ENCODE measurements at regions not wholly inside any gene's neighbourhood (a gene's known extent, or its start where the extent isn't known, plus 50 kb on each side); places are given as distances from the start of the nearest gene placed in this dataset.

DNA sequence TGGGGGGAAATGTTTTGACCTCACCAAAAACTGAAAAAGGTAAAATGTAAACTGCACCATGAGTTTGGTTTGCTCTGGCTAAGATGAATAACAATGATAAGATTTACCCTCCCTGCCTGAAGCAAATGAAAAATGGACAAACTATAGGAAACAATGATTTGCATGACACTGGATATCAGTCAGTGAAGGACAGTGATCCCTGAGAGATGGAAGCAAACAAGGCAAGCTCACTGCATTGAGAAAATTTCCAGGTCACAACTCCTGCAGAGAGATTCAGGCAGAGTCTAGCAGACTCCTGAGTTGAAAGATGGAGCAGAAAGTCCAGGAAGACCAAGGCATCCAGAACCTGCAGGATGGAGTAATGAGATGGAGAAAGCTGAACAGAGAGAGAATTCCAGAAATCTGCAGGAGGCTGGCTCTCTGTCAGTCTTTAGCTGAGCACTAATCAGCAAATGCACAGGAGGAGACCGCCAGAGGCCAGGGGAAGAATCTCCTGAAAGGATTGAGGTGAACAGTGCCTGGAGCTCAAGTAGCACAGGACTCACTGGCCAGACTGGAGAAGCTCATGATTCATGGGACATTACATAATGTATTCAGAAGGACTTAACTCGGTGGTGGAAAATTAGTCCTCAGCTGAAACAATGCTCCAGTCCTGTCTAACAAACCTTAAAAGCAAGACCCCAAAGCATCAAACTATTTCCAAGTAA lies 51.2 kb upstream of the PALS2 start:
- no peak overlapping the region for H3K4me3 ChIP-seq (ENCODE audit: control insufficient read depth in 2 of 3, extremely low read depth in 1 of 3, insufficient read depth in 2 of 3, low read depth in 1 of 3, low read length in 3 of 3)
- no peaks in the 10 kb centered on the region for H3K4me1 ChIP-seq (ENCODE audit: control insufficient read depth, extremely low read depth, insufficient read depth, low read length)
- no peaks in the 10 kb centered on the region for H3K27me3 ChIP-seq (ENCODE audit: control insufficient read depth, extremely low read depth, insufficient read depth, low read length)
- no peaks in the 10 kb centered on the region for H3K79me2 ChIP-seq (ENCODE audit: control insufficient read depth, insufficient read depth, low read length)
- H3K9ac ChIP-seq (ENCODE audit: control insufficient read depth, extremely low read depth, insufficient read depth, low read length) = no peak overlapping the region
- H2AFZ ChIP-seq (ENCODE audit: control insufficient read depth, low read length) = no peak overlapping the region
- no peak for FAIRE-seq
- no peak overlapping the region for H3K27ac ChIP-seq (ENCODE audit: control insufficient read depth, insufficient read depth, low read length)
- no peak for TF ChIP-seq EZH2 (IDR thresholded peaks at IDR 0.05; ENCODE audit: low read length)
- H3K9me3 ChIP-seq (ENCODE audit: control insufficient read depth, low read depth, low read length) = no peaks in the 10 kb centered on the region
- DNase-seq (ENCODE audit: low read depth, low spot score) = no peak
- H3K4me2 ChIP-seq (ENCODE audit: control insufficient read depth, extremely low read depth, insufficient read depth, low read depth, low read length) = no peak overlapping the region
- no peaks in the 10 kb centered on the region for H3K9me1 ChIP-seq (ENCODE audit: control insufficient read depth, extremely low read depth, insufficient read depth, low read length)
- no peaks in the 10 kb centered on the region for H3K36me3 ChIP-seq (ENCODE audit: control insufficient read depth in 2 of 2, extremely low read depth in 1 of 2, insufficient read depth in 2 of 2, low read length in 2 of 2)
- dilution Hi-C loops (cut with MboI; ENCODE audit: extremely low pct_ligation_motif_present, low sequenced_read_pairs) = no loop called here
- H4K20me1 ChIP-seq (ENCODE audit: control insufficient read depth, extremely low read depth, insufficient read depth, low read length) = no peaks in the 10 kb centered on the region

Measured in keratinocyte (primary cell).